ENCODE measurements at regions not wholly inside any gene's neighbourhood (a gene's known extent, or its start where the extent isn't known, plus 50 kb on each side); places are given as distances from the start of the nearest gene placed in this dataset.

DNA sequence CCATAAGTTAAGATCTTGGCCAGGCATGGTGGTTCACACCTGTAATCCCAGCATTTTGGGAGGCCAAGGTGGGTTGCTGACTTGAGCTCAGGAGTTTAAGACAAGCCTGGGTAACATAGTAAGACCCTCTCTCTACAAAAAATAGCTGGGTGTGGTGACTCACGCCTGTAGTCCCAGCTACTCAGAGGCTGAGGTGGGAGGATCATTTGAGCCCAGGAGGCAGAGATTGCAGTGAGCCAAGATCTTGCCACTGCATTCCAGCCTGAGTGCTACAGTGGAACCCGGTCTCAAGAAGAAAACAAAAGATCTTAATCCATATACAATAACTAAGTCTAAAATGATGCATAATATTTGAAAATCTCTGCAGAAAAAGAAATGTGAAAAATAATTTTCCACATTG lies 165.5 kb upstream of the NR5A2 start:
- intact Hi-C loops (cut with micrococcal nuclease) = no loop called here
- H3K27me3 Mint-ChIP-seq = peaks cover 6% of the 10 kb centered on the region
- peaks cover 5% of the 10 kb centered on the region for H3K4me1 Mint-ChIP-seq (ENCODE audit: low read depth)
- CTCF ChIA-PET = no interaction called here
- POLR2A ChIA-PET = no interaction called here
- H3K4me3 Mint-ChIP-seq = no peak overlapping the region
- ATAC-seq (no peak), DNase-seq (no peak)
- H3K27ac Mint-ChIP-seq = no peak overlapping the region
- TF ChIP-seq, protein P1, sequence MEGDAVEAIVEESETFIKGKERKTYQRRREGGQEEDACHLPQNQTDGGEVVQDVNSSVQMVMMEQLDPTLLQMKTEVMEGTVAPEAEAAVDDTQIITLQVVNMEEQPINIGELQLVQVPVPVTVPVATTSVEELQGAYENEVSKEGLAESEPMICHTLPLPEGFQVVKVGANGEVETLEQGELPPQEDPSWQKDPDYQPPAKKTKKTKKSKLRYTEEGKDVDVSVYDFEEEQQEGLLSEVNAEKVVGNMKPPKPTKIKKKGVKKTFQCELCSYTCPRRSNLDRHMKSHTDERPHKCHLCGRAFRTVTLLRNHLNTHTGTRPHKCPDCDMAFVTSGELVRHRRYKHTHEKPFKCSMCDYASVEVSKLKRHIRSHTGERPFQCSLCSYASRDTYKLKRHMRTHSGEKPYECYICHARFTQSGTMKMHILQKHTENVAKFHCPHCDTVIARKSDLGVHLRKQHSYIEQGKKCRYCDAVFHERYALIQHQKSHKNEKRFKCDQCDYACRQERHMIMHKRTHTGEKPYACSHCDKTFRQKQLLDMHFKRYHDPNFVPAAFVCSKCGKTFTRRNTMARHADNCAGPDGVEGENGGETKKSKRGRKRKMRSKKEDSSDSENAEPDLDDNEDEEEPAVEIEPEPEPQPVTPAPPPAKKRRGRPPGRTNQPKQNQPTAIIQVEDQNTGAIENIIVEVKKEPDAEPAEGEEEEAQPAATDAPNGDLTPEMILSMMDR (IDR thresholded peaks at IDR 0.05) = no peak
- H3K9me3 Mint-ChIP-seq = no peaks in the 10 kb centered on the region
- no peaks in the 10 kb centered on the region for H3K36me3 Mint-ChIP-seq (ENCODE audit: low read depth)

DNA sequence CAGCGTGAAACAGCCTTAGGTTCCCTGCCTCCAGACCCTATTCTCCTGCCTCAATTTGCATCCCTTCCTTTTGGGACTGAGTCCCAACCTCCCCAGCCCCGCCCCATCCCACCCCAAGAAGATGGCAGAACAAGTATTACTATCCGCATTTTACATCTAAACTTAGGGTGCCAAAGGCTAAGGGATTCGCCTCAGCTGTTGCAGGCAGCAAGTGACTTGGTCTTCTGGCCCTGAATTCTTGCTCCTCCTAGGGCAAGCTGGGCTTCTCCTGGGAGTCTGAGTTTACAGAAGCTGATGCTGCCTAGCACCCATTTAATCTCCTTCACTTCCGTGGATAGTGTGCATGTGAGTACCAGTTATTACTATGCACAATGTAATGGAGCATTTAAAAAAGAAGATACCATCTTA lies 161.3 kb upstream of the NR5A2 start:
- Mint-ChIP-seq H3K36me3 (ENCODE audit: low read depth) (no peaks in the 10 kb centered on the region), H3K9me3 (no peaks in the 10 kb centered on the region), H3K27ac (no peak overlapping the region), H3K4me1 (ENCODE audit: low read depth) (no peaks in the 10 kb centered on the region), H3K4me3 (no peak overlapping the region), H3K27me3 (peaks cover 3% of the 10 kb centered on the region)
- DNase-seq (no peak), ATAC-seq (no peak)
- ChIA-PET CTCF (no interaction called here), POLR2A (no interaction called here)
- intact Hi-C loops (cut with micrococcal nuclease) = no loop called here
- TF ChIP-seq, protein P1 (IDR thresholded peaks at IDR 0.05) = no peak

DNA sequence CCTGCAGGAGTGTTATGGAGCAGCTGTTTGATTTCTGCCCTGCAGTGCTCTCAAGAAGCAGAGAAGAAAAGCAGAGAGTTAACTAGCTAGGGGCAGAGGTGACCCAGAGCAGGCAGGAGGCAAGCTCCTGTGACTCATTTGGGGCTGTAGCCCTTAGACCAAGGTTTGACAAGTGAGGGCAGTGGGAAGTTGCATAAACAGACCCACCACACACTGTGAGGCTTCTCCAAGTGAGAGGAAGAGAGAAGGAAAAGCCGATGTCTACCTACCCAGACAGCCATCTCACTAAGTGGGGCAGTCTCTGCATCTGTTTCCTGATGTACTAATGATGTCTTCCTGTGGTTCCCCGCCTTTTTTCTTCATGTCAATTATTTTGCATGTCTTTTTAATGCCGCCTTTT lies 159.9 kb upstream of the NR5A2 start:
- ChIA-PET CTCF (no interaction called here), POLR2A (no interaction called here)
- TF ChIP-seq, protein P1 (IDR thresholded peaks at IDR 0.05) = no peak
- ATAC-seq (no peak), DNase-seq (no peak)
- Mint-ChIP-seq H3K4me3 (no peak overlapping the region), H3K9me3 (no peaks in the 10 kb centered on the region), H3K27ac (no peak overlapping the region), H3K27me3 (peaks cover 4% of the 10 kb centered on the region), H3K36me3 (ENCODE audit: low read depth) (no peaks in the 10 kb centered on the region), H3K4me1 (ENCODE audit: low read depth) (no peaks in the 10 kb centered on the region)
- intact Hi-C loops (cut with micrococcal nuclease) = no loop called here

DNA sequence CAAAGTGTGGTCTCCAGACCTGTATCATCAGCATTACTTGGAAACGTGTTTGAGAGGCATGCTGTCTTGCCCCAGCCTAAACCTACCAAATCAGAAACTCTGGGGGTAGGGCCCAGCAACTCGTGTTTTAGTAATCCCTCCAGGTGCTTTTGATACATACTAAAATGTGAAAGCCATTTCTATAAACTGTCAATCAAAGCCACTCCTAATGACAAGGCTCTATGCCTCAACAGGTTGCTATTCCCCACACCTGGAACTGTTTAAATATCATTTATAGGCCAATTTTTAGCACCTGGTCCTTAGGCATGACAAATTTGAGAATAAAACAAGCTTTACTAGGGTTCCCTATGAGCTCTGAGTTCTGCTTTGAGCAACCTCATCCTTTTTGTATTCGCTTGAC lies 158.7 kb upstream of the NR5A2 start:
- H3K27me3 Mint-ChIP-seq = peaks cover 6% of the 10 kb centered on the region
- no peaks in the 10 kb centered on the region for H3K9me3 Mint-ChIP-seq
- no peak for ATAC-seq
- H3K4me1 Mint-ChIP-seq (ENCODE audit: low read depth) = no peaks in the 10 kb centered on the region
- H3K4me3 Mint-ChIP-seq = no peak overlapping the region
- ChIA-PET CTCF (no interaction called here), POLR2A (no interaction called here)
- H3K36me3 Mint-ChIP-seq (ENCODE audit: low read depth) = no peaks in the 10 kb centered on the region
- intact Hi-C loops (cut with micrococcal nuclease) = no loop called here
- TF ChIP-seq, protein P1 (IDR thresholded peaks at IDR 0.05) = no peak
- no peak for DNase-seq
- no peak overlapping the region for H3K27ac Mint-ChIP-seq

DNA sequence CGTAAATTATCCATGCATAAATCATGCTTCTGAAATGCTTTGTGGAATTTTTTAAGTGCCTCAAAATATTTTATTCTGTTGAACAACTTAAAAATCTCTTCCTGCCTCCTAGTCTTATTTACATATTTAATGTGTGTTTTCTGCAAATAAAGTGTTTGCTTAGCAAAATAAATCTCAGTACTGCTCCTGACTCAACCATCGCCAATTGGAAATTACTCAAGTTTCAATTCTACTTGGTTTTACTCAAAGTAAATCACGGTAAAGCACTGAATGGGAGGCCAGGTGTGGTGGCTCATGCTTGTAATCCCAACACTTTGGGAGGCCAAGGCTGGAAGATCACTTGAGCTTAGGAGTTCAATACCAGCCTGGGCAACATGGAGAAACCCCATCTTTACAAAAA lies 152.2 kb upstream of the NR5A2 start:
- POLR2A ChIA-PET = no interaction called here
- DNase-seq (no peak), ATAC-seq (no peak)
- peaks cover 2% of the 10 kb centered on the region for H3K9me3 Mint-ChIP-seq
- TF ChIP-seq, protein P1 (IDR thresholded peaks at IDR 0.05) = no peak
- CTCF ChIA-PET = no interaction called here
- intact Hi-C loops (cut with micrococcal nuclease) = no loop called here
- H3K27me3 Mint-ChIP-seq = peaks cover 9% of the 10 kb centered on the region
- H3K4me1 Mint-ChIP-seq (ENCODE audit: low read depth) = no peaks in the 10 kb centered on the region
- H3K4me3 Mint-ChIP-seq = no peak overlapping the region
- H3K36me3 Mint-ChIP-seq (ENCODE audit: low read depth) = no peaks in the 10 kb centered on the region
- H3K27ac Mint-ChIP-seq = no peak overlapping the region

Measured in activated CD8-positive, alpha-beta T cell treated with anti-CD3 and anti-CD28 coated beads for 36 hours (primary cell).